Gastrocnemius medialis (tissue), 4 donors: ENCODE measurements at regions not wholly inside any gene's neighbourhood (a gene's known extent, or its start where the extent isn't known, plus 50 kb on each side); places are given as distances from the start of the nearest gene placed in this dataset.

ENCODE experiments used
- ATAC-seq, 2 donors: fragments of 150-250 bp; one replicate each; pipeline ENCODE4 v1.9.1; 2016
- DNase-seq, 2 donors: peaks; one replicate each; pipeline ENCODE4 v3.0.0-alpha.2; 2019
- H3K27ac ChIP-seq, 4 donors: fragments of 200-600 bp; sonication (generic); 1 replicate in 1 of 4; 2 replicates in 3 of 4; pipeline ENCODE4 v1.5.1; 2016 to 2018; ENCODE audit warnings: mild to moderate bottlenecking in 2 of 4, moderate library complexity in 1 of 4
- H3K27me3 ChIP-seq, 3 donors: fragments of 200-600 bp; sonication (generic) in 2 of 3; 1 replicate in 1 of 3; 2 replicates in 2 of 3; pipeline versions ENCODE4 v1.5.1 to v1.6.0; 2016 to 2019; ENCODE audit warnings: mild to moderate bottlenecking in 1 of 3, moderate library complexity in 1 of 3
- H3K36me3 ChIP-seq, 2 donors: fragments of 200-600 bp; sonication (generic) in 1 of 2; one replicate each; pipeline ENCODE4 v1.5.1; 2017 to 2018
- H3K4me1 ChIP-seq, 2 donors: fragments of 200-600 bp; sonication (generic) in 1 of 2; one replicate each; pipeline ENCODE4 v1.5.1; 2016 to 2017; ENCODE audit warnings: mild to moderate bottlenecking in 2 of 2
- H3K4me3 ChIP-seq, 4 donors: fragments of 200-600 bp; sonication (generic) in 3 of 4; 1 replicate in 1 of 4; 2 replicates in 3 of 4; pipeline ENCODE4 v1.5.1; 2016 to 2019; ENCODE audit warnings: mild to moderate bottlenecking in 2 of 4
- H3K9me3 ChIP-seq, 3 donors: fragments of 200-600 bp; sonication (generic) in 2 of 3; 1 replicate in 1 of 3; 2 replicates in 2 of 3; pipeline ENCODE4 v1.5.1; 2016 to 2019
- POLR2A ChIP-seq, 2 donors: fragments of 450-650 bp; IDR thresholded peaks; one replicate each; pipeline ENCODE4 v1.6.1; 2017; ENCODE audit warnings: antibody characterized with exemption in 2 of 2, mild to moderate bottlenecking in 2 of 2, moderate library complexity in 2 of 2
- in situ Hi-C, 4 donors: fragments of 200-750 bp; cut with MboI; loops; one replicate each; pipeline versions ENCODE4 v1.15.0 to v1.8.0; 2017; ENCODE audit warnings: low sequenced_read_pairs in 4 of 4
- intact Hi-C: fragments of 100-400 bp; cut with DNase I; formaldehyde crosslinking; loops from one replicate; pipeline ENCODE4 v1.15.1; 2023; ENCODE audit warnings: low total_unique reads
- TF ChIP-seq, protein P1 (sequence below), 5 experiments: fragments of 450-650 bp in 3 of 5; fragments of 200-600 bp in 2 of 5; sonication (generic) in 2 of 5; IDR thresholded peaks in 4 of 5; conservative IDR thresholded peaks in 1 of 5; 1 replicate in 4 of 5; 2 replicates in 1 of 5; pipeline ENCODE4 v1.5.1; 2016 to 2019; ENCODE audit warnings: antibody characterized with exemption in 5 of 5, mild to moderate bottlenecking in 3 of 5, moderate library complexity in 3 of 5

DNA sequence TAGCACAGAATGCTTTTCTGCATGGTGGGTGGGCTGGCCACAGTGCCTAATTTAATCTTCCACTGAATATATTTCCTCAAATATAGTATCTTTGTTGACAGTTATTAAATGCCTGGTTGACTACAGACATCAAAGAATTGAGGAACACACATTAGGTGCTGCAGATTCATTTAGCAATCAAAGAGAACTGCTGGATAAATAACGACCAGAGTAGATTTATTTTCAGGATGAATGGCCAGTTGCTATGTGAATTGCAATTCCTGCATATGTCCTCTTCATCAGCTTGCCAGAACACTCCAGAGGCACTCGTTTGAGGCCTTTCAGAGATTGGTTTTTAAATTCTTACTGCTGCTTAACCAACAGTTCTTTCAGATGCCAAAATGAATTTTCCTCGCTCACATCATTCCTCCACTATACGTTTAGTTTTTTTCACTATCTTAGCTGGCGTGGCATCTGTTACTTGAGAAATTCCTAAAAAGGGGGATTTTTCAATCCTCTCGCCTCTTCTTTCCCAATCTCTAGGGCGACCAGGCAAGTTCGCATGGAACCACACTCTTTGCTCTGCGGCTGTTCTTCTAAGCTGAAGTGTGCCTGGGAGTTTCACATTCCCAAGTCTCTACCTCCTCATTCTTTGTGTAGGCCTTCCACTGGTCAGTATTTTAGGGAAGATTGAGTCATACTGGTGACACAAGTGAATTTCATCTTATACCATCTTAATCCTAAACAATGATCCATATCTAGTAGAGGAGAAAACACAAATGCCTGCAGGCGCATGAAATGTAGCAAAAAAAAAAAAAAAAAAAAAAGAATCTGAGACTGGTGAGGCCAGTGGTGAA, 237.1 kb upstream of the NMUR2 start:
- intact Hi-C loops, result no loop called here
- Histone ChIP-seq H3K27me3 (no peaks in the 10 kb centered on the region), H3K4me3 (no peak overlapping the region), H3K4me1 (peaks cover 0 to 11% of the 10 kb centered on the region in 2 donors), H3K36me3 (no peaks in the 10 kb centered on the region), H3K9me3 (no peaks in the 10 kb centered on the region), H3K27ac (no peak overlapping the region)
- TF ChIP-seq POLR2A (IDR thresholded peaks at IDR 0.05), result no peak
- TF ChIP-seq, protein P1, sequence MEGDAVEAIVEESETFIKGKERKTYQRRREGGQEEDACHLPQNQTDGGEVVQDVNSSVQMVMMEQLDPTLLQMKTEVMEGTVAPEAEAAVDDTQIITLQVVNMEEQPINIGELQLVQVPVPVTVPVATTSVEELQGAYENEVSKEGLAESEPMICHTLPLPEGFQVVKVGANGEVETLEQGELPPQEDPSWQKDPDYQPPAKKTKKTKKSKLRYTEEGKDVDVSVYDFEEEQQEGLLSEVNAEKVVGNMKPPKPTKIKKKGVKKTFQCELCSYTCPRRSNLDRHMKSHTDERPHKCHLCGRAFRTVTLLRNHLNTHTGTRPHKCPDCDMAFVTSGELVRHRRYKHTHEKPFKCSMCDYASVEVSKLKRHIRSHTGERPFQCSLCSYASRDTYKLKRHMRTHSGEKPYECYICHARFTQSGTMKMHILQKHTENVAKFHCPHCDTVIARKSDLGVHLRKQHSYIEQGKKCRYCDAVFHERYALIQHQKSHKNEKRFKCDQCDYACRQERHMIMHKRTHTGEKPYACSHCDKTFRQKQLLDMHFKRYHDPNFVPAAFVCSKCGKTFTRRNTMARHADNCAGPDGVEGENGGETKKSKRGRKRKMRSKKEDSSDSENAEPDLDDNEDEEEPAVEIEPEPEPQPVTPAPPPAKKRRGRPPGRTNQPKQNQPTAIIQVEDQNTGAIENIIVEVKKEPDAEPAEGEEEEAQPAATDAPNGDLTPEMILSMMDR (IDR thresholded peaks at IDR 0.05 in 4 of 5, conservative IDR thresholded peaks at IDR 0.05 in 1 of 5), result no peak
- in situ Hi-C loops, result no loop called here
- DNase-seq (no peak), ATAC-seq (no peak)

DNA sequence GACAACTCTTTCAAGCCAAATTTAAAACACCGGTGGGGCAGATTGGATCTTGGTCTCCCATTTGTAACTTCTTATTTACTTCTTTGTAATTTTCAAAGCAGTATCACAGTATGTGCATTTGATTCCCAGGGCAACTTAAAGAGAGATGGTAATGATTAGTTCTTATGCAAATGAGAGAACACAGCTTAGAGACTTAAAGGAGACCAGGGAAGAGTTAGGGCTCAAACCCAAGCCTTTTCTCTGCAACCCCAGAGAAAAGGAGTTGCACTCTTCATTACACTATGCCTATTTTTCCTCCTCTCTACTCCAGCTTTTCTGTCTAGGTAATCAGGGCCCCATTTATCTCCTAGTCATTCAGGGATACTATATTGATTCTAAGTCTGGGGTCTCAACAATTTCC, 237.8 kb upstream of the NMUR2 start:
- intact Hi-C loops (no loop called here), in situ Hi-C loops (no loop called here)
- no peaks in the 10 kb centered on the region for H3K36me3 ChIP-seq
- H3K4me3 ChIP-seq, result no peak overlapping the region
- no peak overlapping the region for H3K27ac ChIP-seq
- DNase-seq, result no peak
- ATAC-seq, result no peak
- no peak for TF ChIP-seq POLR2A (IDR thresholded peaks at IDR 0.05)
- TF ChIP-seq, protein P1 (IDR thresholded peaks at IDR 0.05 in 4 of 5, conservative IDR thresholded peaks at IDR 0.05 in 1 of 5), result no peak
- H3K9me3 ChIP-seq, result no peaks in the 10 kb centered on the region
- H3K4me1 ChIP-seq, result peaks cover 0 to 11% of the 10 kb centered on the region in 2 donors
- H3K27me3 ChIP-seq, result no peaks in the 10 kb centered on the region

DNA sequence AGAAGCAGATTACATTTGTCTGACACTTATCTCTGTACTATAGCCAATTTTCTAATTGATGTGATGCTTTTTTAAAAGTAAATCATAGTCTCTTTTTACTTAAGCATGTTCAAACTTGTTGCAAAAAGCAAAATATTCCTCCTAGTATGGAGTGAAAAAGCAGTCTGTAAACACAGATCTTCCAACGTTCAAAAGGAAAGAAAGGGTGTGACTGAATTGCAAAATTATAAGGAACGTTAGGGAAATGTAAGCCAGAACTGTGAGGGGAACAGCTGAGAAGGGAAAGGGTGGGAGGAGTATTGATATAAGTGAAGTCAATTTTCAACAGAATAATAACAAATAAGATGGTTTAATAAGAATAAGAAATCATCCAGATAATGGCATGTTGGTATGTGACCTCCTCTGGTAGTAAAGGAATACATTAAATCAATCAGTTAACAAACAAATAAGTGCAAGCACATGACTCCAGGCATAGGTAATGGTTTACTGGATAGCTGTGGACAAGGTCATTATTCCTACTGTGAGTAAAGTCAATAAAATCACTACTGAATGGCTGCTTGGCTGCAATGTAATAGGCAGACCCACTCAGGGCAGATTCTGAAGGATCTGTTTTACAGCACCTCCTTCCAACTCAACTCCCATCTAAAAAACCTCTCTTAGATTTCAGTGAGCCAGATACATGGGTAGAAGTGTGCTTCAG, 239.1 kb upstream of the NMUR2 start:
- Histone ChIP-seq H3K4me3 (no peak overlapping the region), H3K27me3 (no peaks in the 10 kb centered on the region), H3K9me3 (no peaks in the 10 kb centered on the region), H3K36me3 (no peaks in the 10 kb centered on the region), H3K27ac (no peak overlapping the region), H3K4me1 (peaks cover 0 to 5% of the 10 kb centered on the region in 2 donors)
- in situ Hi-C loops, result no loop called here
- DNase-seq (no peak), ATAC-seq (no peak)
- TF ChIP-seq, protein P1 (IDR thresholded peaks at IDR 0.05 in 4 of 5, conservative IDR thresholded peaks at IDR 0.05 in 1 of 5), result no peak
- no peak for TF ChIP-seq POLR2A (IDR thresholded peaks at IDR 0.05)
- intact Hi-C loops, result no loop called here

DNA sequence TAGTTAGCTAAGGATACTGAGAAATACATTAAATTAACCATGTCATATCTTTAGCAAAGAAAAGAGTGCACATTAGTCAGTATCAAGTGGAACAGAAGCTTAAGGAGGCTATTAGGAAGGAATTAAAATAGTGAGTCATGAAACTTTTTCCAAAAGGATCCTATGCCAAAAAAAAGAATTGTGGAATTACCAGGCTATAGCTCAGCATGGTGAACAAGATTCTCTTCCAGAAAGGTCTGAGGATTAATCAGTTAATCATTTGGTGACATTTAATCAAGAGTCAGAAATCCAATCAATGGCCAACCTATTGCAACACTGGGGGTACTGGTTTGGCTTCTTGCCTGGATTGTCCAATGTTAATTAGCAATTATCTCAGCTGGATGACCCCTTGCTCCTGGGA, 244.5 kb upstream of the NMUR2 start:
- no peak for ATAC-seq
- Histone ChIP-seq H3K27ac (no peak overlapping the region), H3K27me3 (no peaks in the 10 kb centered on the region), H3K36me3 (no peaks in the 10 kb centered on the region), H3K4me3 (no peak overlapping the region), H3K4me1 (no peaks in the 10 kb centered on the region), H3K9me3 (no peaks in the 10 kb centered on the region)
- in situ Hi-C loops (no loop called here), intact Hi-C loops (no loop called here)
- DNase-seq, result no peak
- no peak for TF ChIP-seq POLR2A (IDR thresholded peaks at IDR 0.05)
- TF ChIP-seq, protein P1 (IDR thresholded peaks at IDR 0.05 in 4 of 5, conservative IDR thresholded peaks at IDR 0.05 in 1 of 5), result no peak
